Thymus (tissue), 11 donors: ENCODE measurements at regions not wholly inside any gene's neighbourhood (a gene's known extent, or its start where the extent isn't known, plus 50 kb on each side); places are given as distances from the start of the nearest gene placed in this dataset.

Source experiments
- DNase-seq, 9 donors: peaks; one replicate each; pipeline ENCODE4 v3.0.0-alpha.2; 2013; ENCODE audit warnings: low spot score in 9 of 9, low read depth in 6 of 9, missing footprints in 1 of 9
- H3K27ac ChIP-seq, 2 donors: one replicate each; pipeline ENCODE4 v1.5.1; 2013; ENCODE audit warnings: control low read depth in 1 of 2, low read depth in 1 of 2, low read length in 1 of 2, mild to moderate bottlenecking in 1 of 2, moderate library complexity in 1 of 2
- H3K27me3 ChIP-seq, 2 donors: one replicate each; pipeline ENCODE4 v1.5.1; 2013; ENCODE audit warnings: low read length in 1 of 2; ENCODE audit not compliant: control insufficient read depth in 2 of 2, insufficient read depth in 1 of 2
- H3K36me3 ChIP-seq, 2 donors: one replicate each; pipeline ENCODE4 v1.5.1; 2013; ENCODE audit warnings: low read length in 1 of 2, mild to moderate bottlenecking in 1 of 2, moderate library complexity in 1 of 2; ENCODE audit not compliant: control insufficient read depth in 2 of 2, insufficient read depth in 2 of 2
- H3K4me1 ChIP-seq, 2 donors: one replicate each; pipeline ENCODE4 v1.5.1; 2013; ENCODE audit warnings: low read length in 2 of 2; ENCODE audit not compliant: control insufficient read depth in 2 of 2, insufficient read depth in 2 of 2
- H3K4me3 ChIP-seq, 2 donors: one replicate each; pipeline ENCODE4 v1.5.1; 2013; ENCODE audit warnings: low read length in 2 of 2, control low read depth in 1 of 2, mild to moderate bottlenecking in 1 of 2
- H3K9me3 ChIP-seq, 2 donors: one replicate each; pipeline ENCODE4 v1.5.1; 2013; ENCODE audit warnings: low read length in 1 of 2, mild to moderate bottlenecking in 1 of 2; ENCODE audit not compliant: control insufficient read depth in 2 of 2, insufficient read depth in 1 of 2
- WGBS: extraction: QIAGEN DNeasy Blood & Tissue Kit; methylation state at CpG from one replicate; pipeline ENCODE4 v1.1.7; 2013; 5-methylcytosine and 5-hydroxymethylcytosine counted together
- donor health status: healthy.

DNA sequence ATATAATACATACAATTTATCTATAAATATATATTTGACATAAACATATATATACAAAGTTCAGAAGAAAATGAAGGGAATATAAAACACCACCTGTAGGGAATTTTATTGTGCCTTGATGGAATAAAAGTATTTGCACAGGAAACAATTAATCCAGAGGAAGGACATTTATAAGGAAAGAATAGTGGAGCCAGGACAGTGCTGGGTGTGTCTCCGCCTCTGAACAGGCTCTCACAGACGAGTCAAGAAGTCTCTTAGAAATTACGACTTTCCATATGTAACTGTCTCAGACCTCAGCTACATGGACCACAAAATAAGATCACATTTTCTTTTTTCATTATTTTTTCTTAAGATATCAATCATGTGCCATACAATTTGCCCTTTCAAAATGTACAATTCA, 93.9 kb downstream of the TMEM114 start:
- Histone ChIP-seq H3K27ac (no peak overlapping the region), H3K27me3 (no peaks in the 10 kb centered on the region), H3K9me3 (no peaks in the 10 kb centered on the region), H3K4me3 (no peak overlapping the region), H3K36me3 (no peaks in the 10 kb centered on the region), H3K4me1 (no peaks in the 10 kb centered on the region)
- WGBS: 60% methylated on average over 3 of the region's 3 CpGs
- no peak for DNase-seq

DNA sequence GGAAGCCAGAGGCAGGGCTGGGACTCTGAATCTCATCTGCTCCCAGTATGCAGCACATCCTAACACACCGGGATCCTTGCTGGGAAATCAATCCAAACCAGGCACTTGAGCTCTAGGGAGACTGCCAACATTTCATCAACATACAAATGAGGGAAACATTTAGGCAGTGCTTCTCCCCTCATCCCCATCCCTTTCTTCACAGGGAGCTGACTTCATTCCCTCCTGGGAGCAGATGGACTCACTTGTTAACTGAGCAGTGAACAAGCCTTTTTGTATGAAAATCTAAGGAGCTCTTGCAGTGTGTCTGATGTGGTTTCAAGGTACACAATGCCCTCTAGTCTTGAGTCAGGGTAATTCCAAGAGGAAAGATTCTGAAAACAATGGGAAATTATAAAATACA, 96.3 kb downstream of the TMEM114 start:
- WGBS: 43% methylated on average over 1 of the region's 1 CpG
- DNase-seq: no peak
- Histone ChIP-seq H3K4me3 (no peak overlapping the region), H3K4me1 (no peaks in the 10 kb centered on the region), H3K27me3 (no peaks in the 10 kb centered on the region), H3K36me3 (no peaks in the 10 kb centered on the region), H3K27ac (no peak overlapping the region), H3K9me3 (no peaks in the 10 kb centered on the region)

DNA sequence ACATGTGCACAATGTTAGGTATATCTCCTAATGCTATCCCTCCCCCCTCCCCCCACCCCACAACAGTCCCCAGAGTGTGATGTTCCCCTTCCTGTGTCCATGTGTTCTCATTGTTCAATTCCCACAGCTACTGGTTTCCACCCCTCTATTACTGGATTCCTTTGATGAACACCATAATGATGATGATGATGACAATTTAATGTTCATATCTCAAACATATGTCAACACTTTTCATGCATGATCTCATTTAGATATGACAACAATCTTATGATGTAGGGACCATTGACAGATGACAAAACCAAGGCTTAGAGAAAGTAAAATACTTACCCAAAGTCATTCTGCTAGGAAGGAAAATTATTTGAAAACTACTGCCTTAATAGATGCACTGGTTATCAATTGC, 97.6 kb downstream of the TMEM114 start:
- Histone ChIP-seq H3K4me1 (no peaks in the 10 kb centered on the region), H3K4me3 (no peak overlapping the region), H3K27ac (no peak overlapping the region), H3K36me3 (no peaks in the 10 kb centered on the region), H3K27me3 (no peaks in the 10 kb centered on the region), H3K9me3 (no peaks in the 10 kb centered on the region)
- no peak for DNase-seq

DNA sequence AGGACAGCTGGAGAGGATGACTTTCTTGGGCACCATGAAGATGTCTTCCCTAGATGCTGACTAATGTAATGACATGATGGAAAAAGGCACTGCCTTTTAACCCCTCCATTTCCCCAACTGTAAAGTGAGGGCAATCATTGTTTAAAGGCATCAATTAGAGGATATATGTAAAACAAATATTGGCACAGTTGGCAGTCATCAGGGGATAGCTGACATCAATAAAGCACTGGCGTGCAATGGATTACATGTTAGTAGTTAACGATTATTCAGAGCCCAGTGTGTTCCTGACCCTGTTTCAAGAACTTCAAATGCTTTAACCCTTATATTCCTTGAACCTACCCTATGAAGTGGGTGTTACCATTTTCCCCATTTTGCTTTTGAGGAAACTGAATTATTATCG, 100.7 kb downstream of the TMEM114 start:
- H3K27ac ChIP-seq: no peak overlapping the region
- 86% methylated on average over 3 of the region's 3 CpGs for WGBS
- H3K36me3 ChIP-seq: no peaks in the 10 kb centered on the region
- H3K4me3 ChIP-seq: no peak overlapping the region
- H3K27me3 ChIP-seq: no peaks in the 10 kb centered on the region
- H3K9me3 ChIP-seq: no peaks in the 10 kb centered on the region
- H3K4me1 ChIP-seq: no peaks in the 10 kb centered on the region
- DNase-seq: no peak

DNA sequence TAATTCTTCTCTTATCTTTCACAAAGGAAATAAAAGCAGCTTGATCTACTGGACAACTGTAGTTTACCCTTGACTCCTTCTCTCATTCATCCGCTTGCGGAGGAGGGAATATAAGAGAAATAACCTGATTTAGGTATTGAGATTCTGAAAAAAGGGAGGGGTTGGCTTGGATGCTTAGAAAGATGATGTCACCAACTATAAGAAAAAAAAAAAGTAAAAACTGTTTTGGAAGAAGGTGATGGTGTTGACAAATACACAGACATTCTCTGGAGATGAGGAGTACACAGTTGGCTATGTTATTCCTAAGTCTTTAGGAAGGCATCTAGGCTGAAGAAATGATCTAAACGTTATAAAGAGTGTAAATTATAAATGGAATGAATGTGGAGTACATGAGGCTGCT, 103.3 kb downstream of the TMEM114 start:
- no peak overlapping the region for H3K27ac ChIP-seq
- H3K9me3 ChIP-seq: no peaks in the 10 kb centered on the region
- no peaks in the 10 kb centered on the region for H3K4me1 ChIP-seq
- no peak overlapping the region for H3K4me3 ChIP-seq
- no peaks in the 10 kb centered on the region for H3K36me3 ChIP-seq
- WGBS: 86% methylated on average over 3 of the region's 3 CpGs
- H3K27me3 ChIP-seq: no peaks in the 10 kb centered on the region
- no peak for DNase-seq

DNA sequence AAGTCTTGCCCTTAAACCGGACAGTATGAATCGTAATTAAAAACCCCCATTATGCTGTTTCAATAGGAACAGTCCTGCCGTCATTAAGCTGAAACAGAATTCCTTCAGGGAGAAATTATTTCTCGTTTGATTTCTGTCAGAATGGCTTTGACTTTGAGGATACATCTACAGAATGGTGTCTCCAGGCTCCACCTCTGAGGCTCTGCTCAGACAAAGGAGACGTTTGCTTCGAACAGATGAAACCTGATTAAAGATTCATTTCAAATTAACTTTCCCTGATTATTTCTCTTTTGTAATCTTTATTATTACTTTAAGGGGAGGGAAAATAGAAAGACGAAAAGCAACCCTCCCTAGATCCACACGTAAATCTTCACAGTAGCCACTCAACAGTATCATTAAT, 106.9 kb downstream of the TMEM114 start:
- DNase-seq: no peak
- Histone ChIP-seq H3K9me3 (no peaks in the 10 kb centered on the region), H3K4me1 (no peaks in the 10 kb centered on the region), H3K4me3 (no peak overlapping the region), H3K27ac (no peak overlapping the region), H3K36me3 (no peaks in the 10 kb centered on the region), H3K27me3 (no peaks in the 10 kb centered on the region)
- WGBS: 81% methylated on average over 8 of the region's 8 CpGs

DNA sequence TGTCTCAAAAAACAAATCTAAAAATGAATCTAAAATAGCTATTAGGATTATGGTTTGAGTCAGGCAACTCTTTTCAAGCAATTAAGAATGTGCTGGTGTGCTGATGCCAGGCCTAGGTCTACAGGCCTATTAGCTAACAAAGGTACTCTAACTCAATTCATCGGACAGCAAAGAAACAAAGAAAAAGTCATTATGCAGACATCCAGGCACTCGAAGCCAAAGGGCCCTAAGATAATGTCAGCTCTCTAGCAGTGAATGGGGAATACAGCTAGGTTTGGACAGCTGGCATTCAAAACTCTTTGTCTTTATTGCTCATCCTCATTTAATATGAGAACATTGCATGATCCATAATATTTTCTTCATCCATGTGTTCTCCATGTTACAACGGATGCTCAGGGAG, 108.5 kb downstream of the TMEM114 start:
- whole genome bisulfite sequencing: 80% methylated on average over 3 of the region's 3 CpGs
- Histone ChIP-seq H3K36me3 (no peaks in the 10 kb centered on the region), H3K4me3 (no peak overlapping the region), H3K27me3 (no peaks in the 10 kb centered on the region), H3K27ac (no peak overlapping the region), H3K9me3 (no peaks in the 10 kb centered on the region), H3K4me1 (no peaks in the 10 kb centered on the region)
- no peak for DNase-seq

DNA sequence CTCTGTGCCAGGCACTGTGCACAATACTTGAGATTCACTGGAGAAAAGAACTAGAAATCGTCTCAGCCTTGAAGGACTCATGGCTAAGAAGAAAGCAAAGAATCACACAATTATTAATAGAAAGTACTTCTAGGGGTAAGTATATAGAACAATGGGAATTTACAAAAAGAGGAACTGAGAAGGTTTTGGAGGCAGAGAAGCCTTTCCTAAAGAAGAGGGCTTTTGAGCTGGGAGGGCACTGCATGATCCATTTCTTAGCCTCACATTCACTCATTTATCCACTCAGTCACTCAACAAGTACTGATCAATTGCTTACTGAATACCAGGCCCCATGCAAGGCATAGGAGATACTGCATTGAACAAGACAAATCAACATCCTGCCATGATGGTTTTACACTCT, 113.5 kb downstream of the TMEM114 start:
- no peaks in the 10 kb centered on the region for H3K36me3 ChIP-seq
- H3K4me1 ChIP-seq: no peaks in the 10 kb centered on the region
- no peak overlapping the region for H3K4me3 ChIP-seq
- WGBS: 81% methylated on average over 1 of the region's 1 CpG
- no peaks in the 10 kb centered on the region for H3K27me3 ChIP-seq
- no peak overlapping the region for H3K27ac ChIP-seq
- no peaks in the 10 kb centered on the region for H3K9me3 ChIP-seq
- no peak for DNase-seq

DNA sequence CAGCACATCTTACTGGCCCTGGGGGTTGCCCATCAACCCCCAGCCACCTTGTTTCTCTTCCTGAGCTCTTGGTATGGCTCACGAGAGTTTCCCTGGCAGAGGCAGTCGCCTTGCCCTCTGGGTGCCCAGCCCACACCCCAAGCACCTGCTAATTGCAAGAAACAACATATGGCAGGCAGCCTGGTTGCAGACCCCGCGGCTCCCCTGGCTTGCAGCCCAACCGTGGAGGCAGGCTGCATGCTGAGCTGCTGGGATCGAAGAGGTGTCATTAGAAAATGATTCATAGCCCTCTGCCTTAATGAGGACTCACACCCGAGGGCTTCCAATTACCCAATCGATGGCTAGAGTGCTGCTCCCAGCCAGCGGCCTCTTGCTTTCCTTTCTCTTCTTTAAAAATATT, 115.7 kb downstream of the TMEM114 start:
- H3K36me3 ChIP-seq: no peaks in the 10 kb centered on the region
- no peak overlapping the region for H3K4me3 ChIP-seq
- H3K27me3 ChIP-seq: no peaks in the 10 kb centered on the region
- no peak overlapping the region for H3K27ac ChIP-seq
- DNase-seq: no peak
- no peaks in the 10 kb centered on the region for H3K4me1 ChIP-seq
- 62% methylated on average over 9 of the region's 9 CpGs for WGBS
- H3K9me3 ChIP-seq: no peaks in the 10 kb centered on the region

DNA sequence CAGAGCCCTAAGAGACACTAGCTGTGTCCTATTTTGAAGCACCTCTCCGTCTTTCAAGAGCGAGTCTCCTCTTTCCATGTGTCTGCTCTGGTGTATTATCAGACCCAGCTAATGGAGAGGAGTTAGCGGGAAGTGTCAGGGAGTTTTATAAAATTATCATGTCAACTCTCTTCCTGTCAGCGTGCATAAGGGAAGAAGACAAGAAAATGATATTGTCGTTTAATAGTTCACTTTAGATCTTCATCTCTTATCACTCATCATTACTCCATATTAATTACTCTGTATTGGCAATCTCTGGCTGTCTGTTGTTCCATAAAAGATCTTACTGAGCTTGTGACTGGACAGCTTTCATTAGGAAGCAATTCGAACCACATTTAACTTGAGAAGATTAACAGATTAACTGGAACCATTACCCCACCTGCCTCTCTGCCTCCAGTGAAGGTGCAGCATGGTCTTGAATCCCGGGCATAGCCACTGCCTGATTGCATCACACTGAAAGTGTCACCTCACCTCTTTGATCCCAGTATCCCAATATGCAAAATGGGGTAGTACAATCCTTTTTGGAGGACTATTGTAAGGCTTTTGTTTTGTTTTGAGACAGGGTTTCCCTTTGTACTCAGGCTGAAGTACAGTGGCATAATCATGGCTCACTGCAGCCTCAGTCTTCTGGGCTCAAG, 121.1 kb downstream of the TMEM114 start:
- H3K27ac ChIP-seq: no peak overlapping the region

More for the DNA sequence above, 121.1 kb downstream of the TMEM114 start:
- DNase-seq: no peak
- 92% methylated on average over 7 of the region's 7 CpGs for WGBS
- Histone ChIP-seq H3K27me3 (no peaks in the 10 kb centered on the region), H3K36me3 (no peaks in the 10 kb centered on the region), H3K9me3 (no peaks in the 10 kb centered on the region), H3K4me3 (no peak overlapping the region), H3K4me1 (no peaks in the 10 kb centered on the region)
